K562 (cell line): ENCODE measurements at regions not wholly inside any gene's neighbourhood (a gene's known extent, or its start where the extent isn't known, plus 50 kb on each side); places are given as distances from the start of the nearest gene placed in this dataset.

Experiments
- ATAC-seq: fragments of 200-7000 bp; cut with Tn5 transposase; 3 replicates; pipeline ENCODE4 v1.9.1; 2020; ENCODE audit warnings: moderate library complexity
- BruUV-seq: library from RNA; stranded (reverse); fragments of 400-500 nt; replicated peaks from 2 replicates; lab custom pipeline; 2021; lab: Mats Ljungman, UMichigan
- CTCF ChIA-PET: fragments of 300-600 bp; formaldehyde crosslinking; extraction: SDS; loops from one replicate; lab custom pipeline; 2021; ENCODE audit warnings: low intra/inter-chr PET ratio; lab: Yijun Ruan, JAX
- POLR2A ChIA-PET: fragments of 300-600, 350-650 bp; sonication (Branson Sonifier 250); formaldehyde crosslinking; extraction: SDS; loops from one replicate; lab custom pipeline; 2021; ENCODE audit warnings: antibody characterized with exemption, inconsistent platforms; lab: Yijun Ruan, JAX
- DNase-seq, 4 experiments: peaks; one replicate each; pipeline versions ENCODE4 v3.0.0 to v3.0.0-alpha.2; 2011 to 2018; ENCODE audit warnings: low spot score in 3 of 4, mixed read lengths in 3 of 4; ENCODE audit errors: extremely low read depth in 1 of 4
- FAIRE-seq: peaks from 2 replicates; lab custom pipeline; 2011; peaks lifted over from hg19 to GRCh38; lab: Jason Lieb, UNC
- H2AFZ ChIP-seq: 2 replicates; pipeline ENCODE4 v1.6.0; 2011; ENCODE audit warnings: low read depth, low read length, control low read depth, inconsistent platforms
- H3K27ac ChIP-seq: fragments of 200-600 bp; 3 replicates; pipeline ENCODE4 v1.8.0; 2011; ENCODE audit warnings: low read depth, mild to moderate bottlenecking, control low read depth, inconsistent platforms, low read length, moderate library complexity, mixed read lengths; ENCODE audit errors: extremely low read depth
- H3K27me3 ChIP-seq, 2 experiments: fragments of 300-600 bp in 1 of 2; 2 replicates in 1 of 2; 3 replicates in 1 of 2; pipeline versions ENCODE4 v1.6.0 to v1.8.0; 2011; ENCODE audit warnings: inconsistent platforms in 2 of 2, low read length in 2 of 2, mild to moderate bottlenecking in 1 of 2, mixed read lengths in 1 of 2, moderate library complexity in 1 of 2; ENCODE audit not compliant: control insufficient read depth in 2 of 2, insufficient read depth in 2 of 2
- H3K36me3 ChIP-seq: fragments of 300-600 bp; 3 replicates; pipeline ENCODE4 v1.8.0; 2011; ENCODE audit warnings: mild to moderate bottlenecking, low read length, inconsistent platforms; ENCODE audit not compliant: control insufficient read depth, insufficient read depth
- H3K4me1 ChIP-seq, 2 experiments: fragments of 200-600 bp in 1 of 2; replicated peaks in 1 of 2; 2 replicates in 1 of 2; 3 replicates in 1 of 2; pipeline versions ENCODE4 v1.5.1 to v1.8.0; 2011; ENCODE audit warnings: inconsistent platforms in 2 of 2, low read length in 2 of 2, mild to moderate bottlenecking in 1 of 2, mixed read lengths in 1 of 2, moderate library complexity in 1 of 2; ENCODE audit not compliant: control insufficient read depth in 2 of 2, insufficient read depth in 2 of 2
- H3K4me2 ChIP-seq: 2 replicates; pipeline ENCODE4 v1.6.1; 2011; ENCODE audit warnings: low read length, control low read depth, inconsistent platforms, mixed read lengths; ENCODE audit not compliant: insufficient read depth
- H3K4me3 ChIP-seq: fragments of 200-600 bp; sonication (generic), shearing (Covaris generic); 2 replicates; pipeline ENCODE4 v1.5.1; 2016; ENCODE audit warnings: control low read depth, inconsistent platforms
- H3K79me2 ChIP-seq: fragments of 200-600 bp; 3 replicates; pipeline ENCODE4 v1.8.0; 2011; ENCODE audit warnings: low read length, inconsistent platforms; ENCODE audit not compliant: control insufficient read depth, insufficient read depth
- H3K9ac ChIP-seq, 2 experiments: 2 replicates each; pipeline versions ENCODE4 v1.6.0 to v1.6.1; 2011; ENCODE audit warnings: low read depth in 2 of 2, low read length in 2 of 2, control low read depth in 1 of 2, inconsistent platforms in 1 of 2, mild to moderate bottlenecking in 1 of 2, mixed read lengths in 1 of 2; ENCODE audit not compliant: insufficient read depth in 1 of 2
- H3K9me1 ChIP-seq: one replicate; pipeline ENCODE4 v1.6.0; 2011; ENCODE audit warnings: inconsistent platforms, mild to moderate bottlenecking, low read length, moderate library complexity; ENCODE audit not compliant: control insufficient read depth, insufficient read depth
- H3K9me3 ChIP-seq: replicated peaks from 2 replicates; pipeline ENCODE4 v1.5.1; 2011; ENCODE audit warnings: low read depth, low read length, inconsistent platforms; ENCODE audit not compliant: control insufficient read depth, insufficient read depth
- H4K20me1 ChIP-seq: replicated peaks from 2 replicates; pipeline ENCODE4 v1.6.1; 2011; ENCODE audit warnings: low read length, inconsistent platforms, mixed read lengths; ENCODE audit not compliant: control insufficient read depth, insufficient read depth
- BDP1 ChIP-seq: IDR thresholded peaks from 3 replicates; pipeline ENCODE4 v1.6.1; 2011; ENCODE audit not compliant: insufficient read length, insufficient read depth
- FOXA1 ChIP-seq: fragments of 450-650 bp; IDR thresholded peaks from 2 replicates; pipeline ENCODE4 v1.6.1; 2016; ENCODE audit warnings: mild to moderate bottlenecking, borderline replicate concordance
- HNRNPL ChIP-seq: fragments of 200-400 bp; formaldehyde crosslinking; IDR thresholded peaks from 2 replicates; pipeline ENCODE4 v1.6.1; 2017; ENCODE audit warnings: low read depth, mild to moderate bottlenecking, low read length
- KDM5B ChIP-seq: fragments of 200-600 bp; sonication (generic); IDR thresholded peaks from 2 replicates; pipeline ENCODE4 v1.6.1; 2012; ENCODE audit warnings: low read depth, mild to moderate bottlenecking, moderate library complexity, low read length, control low read depth, inconsistent platforms; ENCODE audit not compliant: insufficient replicate concordance
- KLF6 ChIP-seq: fragments of 250-450 bp; sonication (Bioruptor Pico); IDR thresholded peaks from 2 replicates; pipeline ENCODE4 v1.4.0; 2020; ENCODE audit warnings: mild to moderate bottlenecking, moderate library complexity, borderline replicate concordance
- MECOM ChIP-seq: fragments of 250-450 bp; sonication (Bioruptor Pico); IDR thresholded peaks from 2 replicates; pipeline ENCODE4 v1.8.0; 2022; ENCODE audit warnings: inconsistent platforms
- MEIS2 ChIP-seq: fragments of 450-650 bp; IDR thresholded peaks from 2 replicates; pipeline ENCODE4 v1.6.1; 2014; ENCODE audit warnings: mild to moderate bottlenecking; ENCODE audit not compliant: partially characterized antibody
- MTA1 ChIP-seq: fragments of 450-650 bp; IDR thresholded peaks from 2 replicates; pipeline ENCODE4 v1.6.1; 2017; ENCODE audit warnings: borderline replicate concordance
- MYC ChIP-seq, 2 experiments: fragments of 250-450 bp in 1 of 2; sonication (Bioruptor Pico) in 1 of 2; IDR thresholded peaks; 2 replicates each; pipeline versions ENCODE4 v1.5.1 to v1.6.1; 2012 to 2021; ENCODE audit warnings: low read depth in 2 of 2, borderline replicate concordance in 1 of 2, improper control_type of control experiment in 1 of 2, low read length in 1 of 2, mild to moderate bottlenecking in 1 of 2, moderate library complexity in 1 of 2
- NR3C1 ChIP-seq: sonication (generic); formaldehyde crosslinking; IDR thresholded peaks from 2 replicates; pipeline ENCODE4 v1.8.1; 2022; ENCODE audit warnings: missing genetic modification reagents
- ZNF133 ChIP-seq: fragments of 250-450 bp; sonication (Bioruptor Pico); IDR thresholded peaks from 2 replicates; pipeline ENCODE4 v1.4.0; 2020; ENCODE audit warnings: mild to moderate bottlenecking
- ZNF24 ChIP-seq: fragments of 450-650 bp; IDR thresholded peaks from 2 replicates; pipeline ENCODE4 v1.6.1; 2016
- ZNF76 ChIP-seq: fragments of 250-450 bp; sonication (Bioruptor Pico); IDR thresholded peaks from 2 replicates; pipeline ENCODE4 v1.4.0; 2020; ENCODE audit warnings: mild to moderate bottlenecking, moderate library complexity, borderline replicate concordance
- WGBS: fragments of 100-300 bp; shearing (Covaris generic); methylation state at CpG from one replicate; pipeline ENCODE4 v1.1.6; 2016; ENCODE audit warnings: low coverage, mixed read lengths; ENCODE audit not compliant: insufficient coverage; ENCODE audit errors: missing lambda C conversion rate; 5-methylcytosine and 5-hydroxymethylcytosine counted together
- in situ Hi-C: fragments of 300-500 bp; cut with MboI; formaldehyde crosslinking; loops from 4 replicates; pipeline ENCODE4 v1.15.0; 2018; ENCODE audit warnings: inconsistent platforms, mixed read lengths
- intact Hi-C: fragments of 100-400 bp; cut with micrococcal nuclease; formaldehyde crosslinking; loops from 2 replicates; pipeline ENCODE4 v1.14.2; 2022
- TF ChIP-seq, protein P1 (sequence below): fragments of 250-450 bp; sonication (Bioruptor Pico); IDR thresholded peaks from 2 replicates; pipeline ENCODE4 v1.5.0; 2022; ENCODE audit warnings: mild to moderate bottlenecking

GRCh38 chr7:50203521-50203920 lies 101.0 kb upstream of the IKZF1 start:
- no peaks in the 10 kb centered on the region for H3K9me1 ChIP-seq
- H3K79me2 ChIP-seq, result no peaks in the 10 kb centered on the region
- H3K27me3 ChIP-seq, result no peaks in the 10 kb centered on the region
- H3K4me1 ChIP-seq, result peaks cover 0 to 5% of the 10 kb centered on the region in 2 experiments; a peak in 3 of 5 replicates
- H3K36me3 ChIP-seq, result no peaks in the 10 kb centered on the region
- H3K4me2 ChIP-seq, result no peak overlapping the region
- ChIA-PET POLR2A (interaction anchor here (1.0 to 1.1 kb wide), 2 partner anchors 155 to 164 kb away, joined by 3 read pairs; no protein-coding TSS in a partner anchor), CTCF (no interaction called here)
- in situ Hi-C loops (loop anchor here (5.0 kb wide), 1 partner anchor 159 kb away; no protein-coding TSS in a partner anchor), intact Hi-C loops (loop anchor here (2.0 kb wide), 1 partner anchor 61 kb away; no protein-coding TSS in a partner anchor)
- H3K9me3 ChIP-seq, result no peaks in the 10 kb centered on the region
- H3K4me3 ChIP-seq, result no peak overlapping the region
- no TSS peak for BruUV-seq
- WGBS, result 40% methylated on average over 4 of the region's 4 CpGs
- TF ChIP-seq NR3C1 (CRISPR knock-in tag), result no peak
- TF ChIP-seq ZNF24, result no peak
- TF ChIP-seq BDP1, result no peak
- TF ChIP-seq FOXA1, result no peak
- no peak for TF ChIP-seq MTA1
- TF ChIP-seq MECOM (CRISPR knock-in tag), result no peak
- TF ChIP-seq KLF6 (CRISPR knock-in tag), result no peak
- no peak for TF ChIP-seq MYC (IDR thresholded peaks at IDR 0.05; ENCODE audit: low read depth, low read length)
- no peak for TF ChIP-seq MYC (CRISPR knock-in tag; IDR thresholded peaks at IDR 0.05; ENCODE audit: borderline replicate concordance, low read depth)
- no peak for TF ChIP-seq KDM5B
- TF ChIP-seq, protein P1, sequence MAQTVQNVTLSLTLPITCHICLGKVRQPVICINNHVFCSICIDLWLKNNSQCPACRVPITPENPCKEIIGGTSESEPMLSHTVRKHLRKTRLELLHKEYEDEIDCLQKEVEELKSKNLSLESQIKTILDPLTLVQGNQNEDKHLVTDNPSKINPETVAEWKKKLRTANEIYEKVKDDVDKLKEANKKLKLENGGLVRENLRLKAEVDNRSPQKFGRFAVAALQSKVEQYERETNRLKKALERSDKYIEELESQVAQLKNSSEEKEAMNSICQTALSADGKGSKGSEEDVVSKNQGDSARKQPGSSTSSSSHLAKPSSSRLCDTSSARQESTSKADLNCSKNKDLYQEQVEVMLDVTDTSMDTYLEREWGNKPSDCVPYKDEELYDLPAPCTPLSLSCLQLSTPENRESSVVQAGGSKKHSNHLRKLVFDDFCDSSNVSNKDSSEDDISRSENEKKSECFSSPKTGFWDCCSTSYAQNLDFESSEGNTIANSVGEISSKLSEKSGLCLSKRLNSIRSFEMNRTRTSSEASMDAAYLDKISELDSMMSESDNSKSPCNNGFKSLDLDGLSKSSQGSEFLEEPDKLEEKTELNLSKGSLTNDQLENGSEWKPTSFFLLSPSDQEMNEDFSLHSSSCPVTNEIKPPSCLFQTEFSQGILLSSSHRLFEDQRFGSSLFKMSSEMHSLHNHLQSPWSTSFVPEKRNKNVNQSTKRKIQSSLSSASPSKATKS (CRISPR knock-in tag), result no peak
- no peak for TF ChIP-seq MEIS2
- no peak for TF ChIP-seq HNRNPL
- TF ChIP-seq ZNF76, result no peak
- no peak for TF ChIP-seq ZNF133 (CRISPR knock-in tag)
- H3K9ac ChIP-seq, result no peak overlapping the region
- no peak overlapping the region for H3K27ac ChIP-seq
- H4K20me1 ChIP-seq, result no peaks in the 10 kb centered on the region
- ATAC-seq (no peak), FAIRE-seq (no peak), DNase-seq (no peak)
- H2AFZ ChIP-seq, result no peak overlapping the region
